Panc1 (cell line): ENCODE measurements at regions not wholly inside any gene's neighbourhood (a gene's known extent, or its start where the extent isn't known, plus 50 kb on each side); places are given as distances from the start of the nearest gene placed in this dataset.

Experiments used
- ATAC-seq: fragments of 200-7000 bp; cut with Tn5 transposase; 2 replicates; pipeline ENCODE4 v1.9.1; 2020; ENCODE audit warnings: mild to moderate bottlenecking, moderate library complexity
- BruUV-seq: library from RNA; stranded (reverse); fragments of 400-500 nt; replicated peaks from 2 replicates; lab custom pipeline; 2021; lab: Mats Ljungman, UMichigan
- CTCF ChIA-PET: fragments of 300-600 bp; sonication (Branson Sonifier 250); formaldehyde crosslinking; loops from one replicate; lab custom pipeline; 2022; ENCODE audit warnings: antibody characterized with exemption; lab: Charles Lee
- POLR2A ChIA-PET: fragments of 300-600 bp; sonication (Branson Sonifier 250); formaldehyde crosslinking; loops from one replicate; lab custom pipeline; 2022; ENCODE audit warnings: antibody characterized with exemption; lab: Charles Lee
- DNase-seq: peaks from one replicate; pipeline ENCODE4 v3.0.0-alpha.2; 2010; ENCODE audit warnings: low read depth, low spot score
- H3K27ac ChIP-seq: 2 replicates; pipeline ENCODE4 v1.5.1; 2011; ENCODE audit warnings: mild to moderate bottlenecking, low read length, inconsistent platforms
- H3K27me3 ChIP-seq: fragments of 200-500 bp; sonication (Bioruptor generic); 2 replicates; pipeline ENCODE4 v1.6.0; 2014; ENCODE audit warnings: low read length, inconsistent platforms; ENCODE audit not compliant: control insufficient read depth, insufficient read depth
- H3K36me3 ChIP-seq: fragments of 200-500 bp; sonication (Bioruptor generic); 2 replicates; pipeline ENCODE4 v1.5.1; 2014; ENCODE audit warnings: inconsistent platforms, mild to moderate bottlenecking, low read length, moderate library complexity; ENCODE audit not compliant: control insufficient read depth, insufficient read depth
- H3K4me1 ChIP-seq: 2 replicates; pipeline ENCODE4 v1.5.1; 2011; ENCODE audit warnings: inconsistent platforms, mild to moderate bottlenecking, low read length, moderate library complexity; ENCODE audit not compliant: control insufficient read depth, insufficient read depth
- H3K4me3 ChIP-seq, 2 experiments: 2 replicates each; pipeline ENCODE4 v1.5.1; 2011 to 2012; ENCODE audit warnings: low read depth in 2 of 2, low read length in 2 of 2, mild to moderate bottlenecking in 2 of 2, inconsistent platforms in 1 of 2, moderate library complexity in 1 of 2
- H3K9me3 ChIP-seq: fragments of 200-500 bp; sonication (Bioruptor generic); 2 replicates; pipeline ENCODE4 v1.5.1; 2014; ENCODE audit warnings: low read depth, mild to moderate bottlenecking, inconsistent platforms, low read length, moderate library complexity; ENCODE audit not compliant: control insufficient read depth, insufficient read depth
- POLR2AphosphoS5 ChIP-seq: IDR thresholded peaks from 2 replicates; pipeline ENCODE4 v1.6.1; 2012; ENCODE audit warnings: mild to moderate bottlenecking, low read depth, low read length, moderate library complexity
- SIN3A ChIP-seq: IDR thresholded peaks from 2 replicates; pipeline ENCODE4 v1.6.1; 2012; ENCODE audit warnings: low read depth, mild to moderate bottlenecking, low read length, moderate library complexity, borderline replicate concordance; ENCODE audit not compliant: insufficient read depth
- TCF7L2 ChIP-seq: IDR thresholded peaks from 2 replicates; pipeline ENCODE4 v1.6.1; 2011; ENCODE audit warnings: mild to moderate bottlenecking, low read depth, low read length, inconsistent platforms
- in situ Hi-C: cut with HindIII; loops from 2 replicates; pipeline ENCODE4 v1.10.0; 2016; ENCODE audit warnings: low sequenced_read_pairs, low pct_unique_long_range_greater_than_20kb
- intact Hi-C: fragments of 100-400 bp; cut with micrococcal nuclease; formaldehyde crosslinking; loops from one replicate; pipeline ENCODE4 v1.10.0; 2022; ENCODE audit not compliant: unreplicated experiment
- TF ChIP-seq, protein P1 (sequence below), 2 experiments: IDR thresholded peaks; 2 replicates each; pipeline ENCODE4 v1.6.1; 2011 to 2012; ENCODE audit warnings: low read depth in 2 of 2, control low read depth in 1 of 2, low read length in 1 of 2, mild to moderate bottlenecking in 1 of 2, moderate library complexity in 1 of 2; ENCODE audit not compliant: insufficient read depth in 1 of 2
- TF ChIP-seq, protein P2 (sequence below): fragments of 450-650 bp; IDR thresholded peaks from 2 replicates; pipeline ENCODE4 v1.5.1; 2017; ENCODE audit warnings: mild to moderate bottlenecking

DNA sequence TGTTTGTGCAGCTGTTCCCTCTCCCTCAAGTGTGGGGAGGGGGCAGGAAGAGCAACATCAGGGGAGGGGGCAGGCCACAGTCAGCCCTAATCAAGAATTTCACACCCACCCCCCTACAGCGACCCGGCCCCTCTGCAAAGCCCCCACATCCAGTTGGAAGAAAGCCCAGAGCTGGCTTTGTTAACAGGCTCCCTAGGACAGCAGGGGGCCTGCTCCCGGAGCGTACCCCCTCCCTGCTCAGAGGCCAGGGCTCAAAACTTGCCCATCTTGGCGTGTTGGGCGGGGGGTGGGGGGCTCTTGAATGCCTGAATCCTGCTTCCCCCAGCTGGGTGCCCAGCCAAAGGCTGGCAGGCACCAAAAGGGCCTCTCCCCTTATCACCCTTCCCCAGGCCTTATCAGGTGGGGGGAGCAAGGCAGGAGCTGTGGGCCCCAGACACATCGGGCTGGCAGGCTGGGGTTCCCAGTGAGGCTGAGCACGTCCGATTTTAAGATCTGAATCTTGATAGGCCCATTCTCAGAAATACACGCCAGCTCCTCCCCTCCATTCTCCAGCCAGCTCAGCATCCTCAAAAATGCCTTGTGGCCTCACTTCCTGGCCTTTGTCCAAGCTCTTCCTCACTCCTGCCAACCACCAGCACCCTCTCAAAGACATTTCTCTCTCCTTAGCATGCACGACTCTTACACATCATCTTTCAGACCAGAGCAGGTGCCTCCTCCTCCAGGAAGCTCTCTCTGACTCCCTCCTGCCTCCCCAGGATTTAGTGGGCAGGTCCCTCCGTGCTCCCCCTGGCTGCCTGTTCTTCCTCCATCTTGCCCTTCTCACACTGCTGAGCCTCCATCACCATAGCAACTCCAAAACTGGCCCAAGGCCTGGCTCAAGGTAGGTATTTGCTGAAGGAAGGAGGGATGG lies 384.8 kb downstream of the MN1 start:
- intact Hi-C loops = no loop called here
- no peak for ATAC-seq
- BruUV-seq = no TSS peak
- Histone ChIP-seq H3K9me3 (no peaks in the 10 kb centered on the region), H3K27me3 (no peaks in the 10 kb centered on the region), H3K4me1 (peaks cover 17% of the 10 kb centered on the region), H3K4me3 (no peak overlapping the region), H3K27ac (no peak overlapping the region), H3K36me3 (no peaks in the 10 kb centered on the region)
- DNase-seq = no peak
- in situ Hi-C loops = no loop called here
- TF ChIP-seq POLR2AphosphoS5 = no peak
- no peak for TF ChIP-seq TCF7L2
- TF ChIP-seq, protein P1, sequence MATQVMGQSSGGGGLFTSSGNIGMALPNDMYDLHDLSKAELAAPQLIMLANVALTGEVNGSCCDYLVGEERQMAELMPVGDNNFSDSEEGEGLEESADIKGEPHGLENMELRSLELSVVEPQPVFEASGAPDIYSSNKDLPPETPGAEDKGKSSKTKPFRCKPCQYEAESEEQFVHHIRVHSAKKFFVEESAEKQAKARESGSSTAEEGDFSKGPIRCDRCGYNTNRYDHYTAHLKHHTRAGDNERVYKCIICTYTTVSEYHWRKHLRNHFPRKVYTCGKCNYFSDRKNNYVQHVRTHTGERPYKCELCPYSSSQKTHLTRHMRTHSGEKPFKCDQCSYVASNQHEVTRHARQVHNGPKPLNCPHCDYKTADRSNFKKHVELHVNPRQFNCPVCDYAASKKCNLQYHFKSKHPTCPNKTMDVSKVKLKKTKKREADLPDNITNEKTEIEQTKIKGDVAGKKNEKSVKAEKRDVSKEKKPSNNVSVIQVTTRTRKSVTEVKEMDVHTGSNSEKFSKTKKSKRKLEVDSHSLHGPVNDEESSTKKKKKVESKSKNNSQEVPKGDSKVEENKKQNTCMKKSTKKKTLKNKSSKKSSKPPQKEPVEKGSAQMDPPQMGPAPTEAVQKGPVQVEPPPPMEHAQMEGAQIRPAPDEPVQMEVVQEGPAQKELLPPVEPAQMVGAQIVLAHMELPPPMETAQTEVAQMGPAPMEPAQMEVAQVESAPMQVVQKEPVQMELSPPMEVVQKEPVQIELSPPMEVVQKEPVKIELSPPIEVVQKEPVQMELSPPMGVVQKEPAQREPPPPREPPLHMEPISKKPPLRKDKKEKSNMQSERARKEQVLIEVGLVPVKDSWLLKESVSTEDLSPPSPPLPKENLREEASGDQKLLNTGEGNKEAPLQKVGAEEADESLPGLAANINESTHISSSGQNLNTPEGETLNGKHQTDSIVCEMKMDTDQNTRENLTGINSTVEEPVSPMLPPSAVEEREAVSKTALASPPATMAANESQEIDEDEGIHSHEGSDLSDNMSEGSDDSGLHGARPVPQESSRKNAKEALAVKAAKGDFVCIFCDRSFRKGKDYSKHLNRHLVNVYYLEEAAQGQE (IDR thresholded peaks at IDR 0.05; ENCODE audit: insufficient read depth in 1 of 2, low read depth in 2 of 2, low read length in 1 of 2) = no peak
- TF ChIP-seq, protein P2, sequence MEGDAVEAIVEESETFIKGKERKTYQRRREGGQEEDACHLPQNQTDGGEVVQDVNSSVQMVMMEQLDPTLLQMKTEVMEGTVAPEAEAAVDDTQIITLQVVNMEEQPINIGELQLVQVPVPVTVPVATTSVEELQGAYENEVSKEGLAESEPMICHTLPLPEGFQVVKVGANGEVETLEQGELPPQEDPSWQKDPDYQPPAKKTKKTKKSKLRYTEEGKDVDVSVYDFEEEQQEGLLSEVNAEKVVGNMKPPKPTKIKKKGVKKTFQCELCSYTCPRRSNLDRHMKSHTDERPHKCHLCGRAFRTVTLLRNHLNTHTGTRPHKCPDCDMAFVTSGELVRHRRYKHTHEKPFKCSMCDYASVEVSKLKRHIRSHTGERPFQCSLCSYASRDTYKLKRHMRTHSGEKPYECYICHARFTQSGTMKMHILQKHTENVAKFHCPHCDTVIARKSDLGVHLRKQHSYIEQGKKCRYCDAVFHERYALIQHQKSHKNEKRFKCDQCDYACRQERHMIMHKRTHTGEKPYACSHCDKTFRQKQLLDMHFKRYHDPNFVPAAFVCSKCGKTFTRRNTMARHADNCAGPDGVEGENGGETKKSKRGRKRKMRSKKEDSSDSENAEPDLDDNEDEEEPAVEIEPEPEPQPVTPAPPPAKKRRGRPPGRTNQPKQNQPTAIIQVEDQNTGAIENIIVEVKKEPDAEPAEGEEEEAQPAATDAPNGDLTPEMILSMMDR = no peak
- TF ChIP-seq SIN3A = no peak
- POLR2A ChIA-PET = no interaction called here
- CTCF ChIA-PET = no interaction called here

DNA sequence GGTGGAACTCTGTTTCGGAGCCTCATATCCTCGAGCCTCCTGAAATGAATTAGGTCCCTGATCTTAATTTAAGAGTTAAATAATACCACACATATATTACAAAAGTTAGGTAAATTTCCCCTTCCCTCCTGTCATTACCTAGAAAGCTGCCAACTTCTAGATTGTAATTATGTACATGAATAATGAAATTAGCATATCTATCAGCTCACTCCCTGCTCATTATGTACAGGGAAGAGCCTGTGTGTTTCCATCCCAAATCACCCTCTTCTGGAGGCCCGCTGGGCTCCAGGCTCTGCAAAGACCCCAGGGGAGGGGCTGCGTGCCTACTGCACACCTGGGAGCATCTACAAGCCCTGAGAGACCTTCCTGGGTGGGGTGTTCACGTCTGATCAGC lies 384.1 kb downstream of the MN1 start:
- BruUV-seq = no TSS peak
- in situ Hi-C loops (no loop called here), intact Hi-C loops (no loop called here)
- no peak overlapping the region for H3K27ac ChIP-seq
- no peaks in the 10 kb centered on the region for H3K27me3 ChIP-seq
- H3K4me3 ChIP-seq = no peak overlapping the region
- no peaks in the 10 kb centered on the region for H3K36me3 ChIP-seq
- ATAC-seq (no peak), DNase-seq (no peak)
- peaks cover 17% of the 10 kb centered on the region for H3K4me1 ChIP-seq
- TF ChIP-seq, protein P1 (IDR thresholded peaks at IDR 0.05; ENCODE audit: insufficient read depth in 1 of 2, low read depth in 2 of 2, low read length in 1 of 2) = no peak
- TF ChIP-seq TCF7L2 = no peak
- no peak for TF ChIP-seq POLR2AphosphoS5
- TF ChIP-seq, protein P2 = no peak
- TF ChIP-seq SIN3A = no peak
- ChIA-PET POLR2A (no interaction called here), CTCF (no interaction called here)
- H3K9me3 ChIP-seq = no peaks in the 10 kb centered on the region
